Urinary bladder (tissue), 3 donors: ENCODE measurements at regions not wholly inside any gene's neighbourhood (a gene's known extent, or its start where the extent isn't known, plus 50 kb on each side); places are given as distances from the start of the nearest gene placed in this dataset.

Source experiments
- DNase-seq: peaks from one replicate; pipeline ENCODE4 v3.0.0-alpha.2; 2015; ENCODE audit errors: extremely low spot score
- H3K27ac ChIP-seq: one replicate; pipeline ENCODE4 v1.5.1; 2013; ENCODE audit warnings: low read depth, mild to moderate bottlenecking, moderate library complexity
- H3K36me3 ChIP-seq: one replicate; pipeline ENCODE4 v1.6.1; 2013; ENCODE audit warnings: mild to moderate bottlenecking, moderate library complexity; ENCODE audit not compliant: insufficient read depth
- H3K4me1 ChIP-seq: one replicate; pipeline ENCODE4 v1.6.1; 2013; ENCODE audit warnings: mild to moderate bottlenecking, moderate library complexity; ENCODE audit not compliant: insufficient read depth
- H3K4me3 ChIP-seq: one replicate; pipeline ENCODE4 v1.5.1; 2013; ENCODE audit warnings: low read depth, low read length
- WGBS: extraction: QIAGEN DNeasy Blood & Tissue Kit; methylation state at CpG from one replicate; pipeline ENCODE4 v1.1.7; 2013; 5-methylcytosine and 5-hydroxymethylcytosine counted together
- donor health status: healthy with polysubstance abuse.
- donor health status: healthy.

GRCh38 chr4:154076921-154077320 lies 288.0 kb upstream of the SFRP2 start:
- WGBS: 88% methylated on average over 4 of the region's 4 CpGs
- Histone ChIP-seq H3K36me3 (no peaks in the 10 kb centered on the region), H3K4me3 (no peak overlapping the region), H3K27ac (no peak overlapping the region), H3K4me1 (no peaks in the 10 kb centered on the region)
- no peak for DNase-seq

GRCh38 chr4:154073107-154073822 lies 284.4 kb upstream of the SFRP2 start:
- 81% methylated on average over 4 of the region's 4 CpGs for WGBS
- no peaks in the 10 kb centered on the region for H3K4me1 ChIP-seq
- H3K36me3 ChIP-seq: no peaks in the 10 kb centered on the region
- no peak overlapping the region for H3K27ac ChIP-seq
- no peak overlapping the region for H3K4me3 ChIP-seq
- no peak for DNase-seq

DNA sequence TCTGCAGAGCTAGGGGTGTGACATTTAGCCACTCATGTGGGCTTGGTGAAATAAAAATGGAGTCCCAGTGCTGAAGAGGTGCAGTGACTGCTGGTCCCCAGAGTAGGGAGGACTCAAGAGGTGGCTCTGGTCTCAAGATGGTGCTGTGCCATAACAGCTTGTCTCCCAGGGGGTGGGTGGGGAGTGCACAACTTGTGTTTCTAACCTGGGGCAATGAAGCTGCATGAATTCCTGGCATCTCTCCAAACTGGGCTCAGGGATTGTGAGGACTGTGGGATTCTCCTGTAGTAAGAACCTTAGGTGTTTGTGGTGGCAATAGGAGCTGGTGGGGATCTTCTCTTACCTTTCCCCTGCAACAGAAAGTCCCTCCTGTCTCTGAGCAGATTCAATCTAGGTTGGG lies 278.9 kb upstream of the SFRP2 start:
- no peaks in the 10 kb centered on the region for H3K4me1 ChIP-seq
- H3K36me3 ChIP-seq: no peaks in the 10 kb centered on the region
- no peak for DNase-seq
- no peak overlapping the region for H3K27ac ChIP-seq
- no peak overlapping the region for H3K4me3 ChIP-seq

DNA sequence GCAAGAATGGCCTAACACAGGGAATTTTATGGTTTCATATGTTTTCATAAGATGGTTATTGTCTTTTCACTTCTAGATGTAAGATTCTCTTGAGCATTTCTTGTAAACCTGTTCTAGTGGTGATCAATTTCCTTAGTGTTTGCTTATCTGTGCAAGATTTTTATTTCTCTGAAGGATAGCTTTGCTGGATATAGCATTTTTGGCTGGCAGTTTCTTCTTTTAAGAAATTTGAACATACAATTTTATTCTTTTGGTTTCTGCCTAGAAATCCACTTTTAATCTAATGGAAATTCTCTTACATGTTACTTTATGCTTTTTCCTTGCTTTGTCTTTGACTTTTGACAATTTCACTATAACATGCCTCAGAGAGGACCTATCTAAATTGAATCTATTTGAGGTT lies 276.5 kb upstream of the SFRP2 start:
- no peak for DNase-seq
- Histone ChIP-seq H3K27ac (no peak overlapping the region), H3K4me1 (no peaks in the 10 kb centered on the region), H3K4me3 (no peak overlapping the region), H3K36me3 (no peaks in the 10 kb centered on the region)

- H3K4me3 ChIP-seq: no peak overlapping the region
- 57% methylated on average over 1 of the region's 1 CpG for WGBS
Observed at GRCh38 chr4:154064244-154064643, 275.4 kb upstream of the SFRP2 start.

DNA sequence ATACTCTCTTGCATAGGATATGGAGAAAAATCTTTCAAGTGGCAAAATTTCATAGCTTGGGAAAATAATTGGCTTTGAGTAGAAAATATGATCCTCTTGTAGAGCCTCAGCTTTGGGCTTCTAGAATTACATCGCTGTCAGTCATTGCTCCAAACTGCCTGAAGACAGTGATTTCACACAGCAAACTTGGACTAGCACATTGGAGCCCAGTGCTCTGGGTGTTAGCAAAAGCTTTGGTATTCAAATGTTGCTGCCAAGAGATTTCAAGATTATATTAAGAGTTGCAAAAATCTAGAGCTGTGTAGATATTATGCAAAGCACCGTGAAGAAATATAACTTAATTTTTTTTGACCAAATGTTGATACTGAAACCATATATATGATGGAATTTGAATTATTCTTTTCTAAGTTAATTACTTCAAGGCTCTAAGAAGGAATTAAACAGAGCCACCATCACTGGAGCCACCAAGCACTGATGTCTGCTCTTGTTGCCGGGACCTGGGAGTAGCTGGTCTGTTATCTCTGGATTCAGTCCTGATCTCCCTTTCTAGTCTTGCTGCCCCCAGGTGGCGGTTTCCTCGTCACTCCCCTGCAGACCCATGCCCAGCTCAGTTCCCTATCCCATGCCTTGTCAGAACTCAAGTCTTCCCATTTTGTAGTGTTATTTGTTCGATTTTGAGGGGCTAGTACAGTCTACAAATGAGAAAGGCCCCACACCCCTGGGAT lies 260.7 kb upstream of the SFRP2 start:
- no peak overlapping the region for H3K4me3 ChIP-seq
- 56% methylated on average over 6 of the region's 6 CpGs for WGBS
- no peak for DNase-seq
- H3K27ac ChIP-seq: no peak overlapping the region
- H3K36me3 ChIP-seq: no peaks in the 10 kb centered on the region
- H3K4me1 ChIP-seq: no peaks in the 10 kb centered on the region

More at GRCh38 chr4:154064244-154064643, 275.4 kb upstream of the SFRP2 start:
- DNase-seq: no peak
- Histone ChIP-seq H3K27ac (no peak overlapping the region), H3K4me1 (no peaks in the 10 kb centered on the region), H3K36me3 (no peaks in the 10 kb centered on the region)

DNA sequence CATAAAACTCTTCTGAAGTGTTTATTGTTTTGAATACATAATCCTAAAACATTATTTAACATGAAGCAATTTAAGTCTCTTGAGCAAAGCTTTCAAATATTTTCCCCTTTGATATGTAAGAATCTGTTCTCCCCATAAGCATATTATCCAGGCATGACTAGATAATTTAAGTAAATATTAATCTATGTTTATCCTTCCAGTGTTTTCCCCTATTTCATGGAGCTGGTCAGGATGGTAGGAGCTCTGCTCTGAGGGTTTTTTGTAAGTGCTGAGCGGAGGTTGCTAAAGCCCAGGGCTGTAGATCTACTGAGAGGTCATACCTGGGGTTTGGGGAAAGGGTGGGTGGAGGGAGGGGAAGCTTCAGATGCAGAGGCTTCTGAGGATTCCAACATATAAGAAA lies 258.9 kb upstream of the SFRP2 start:
- Histone ChIP-seq H3K4me1 (no peaks in the 10 kb centered on the region), H3K27ac (no peak overlapping the region), H3K36me3 (no peaks in the 10 kb centered on the region), H3K4me3 (no peak overlapping the region)
- 92% methylated on average over 1 of the region's 1 CpG for WGBS
- no peak for DNase-seq

- no peak overlapping the region for H3K4me3 ChIP-seq
- no peaks in the 10 kb centered on the region for H3K4me1 ChIP-seq
- no peaks in the 10 kb centered on the region for H3K36me3 ChIP-seq
- no peak for DNase-seq
- H3K27ac ChIP-seq: no peak overlapping the region
- WGBS: 75% methylated on average over 4 of the region's 4 CpGs
Observed at GRCh38 chr4:154044742-154045485, 256.0 kb upstream of the SFRP2 start.

DNA sequence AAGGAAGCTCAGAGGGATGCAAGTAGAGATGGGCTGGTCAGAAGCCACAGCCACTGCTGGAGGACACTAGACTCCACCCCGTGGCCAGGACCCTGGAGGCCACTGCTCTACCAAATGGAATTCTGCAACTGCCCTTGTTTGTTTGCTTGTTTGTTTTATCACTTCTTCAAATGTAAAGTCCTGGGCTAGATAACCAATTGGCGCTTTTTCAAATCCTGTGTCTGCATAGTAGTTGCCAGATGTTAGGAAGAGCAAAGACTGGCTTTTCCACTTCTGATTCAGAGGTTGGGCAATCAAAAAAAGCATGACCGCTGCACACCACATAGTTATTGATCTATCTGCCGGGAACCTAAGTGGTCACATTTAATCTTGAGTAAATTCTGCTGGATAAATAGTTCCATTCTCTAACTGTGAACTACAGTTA lies 255.2 kb upstream of the SFRP2 start:
- no peak overlapping the region for H3K4me3 ChIP-seq
- no peak overlapping the region for H3K27ac ChIP-seq
- H3K4me1 ChIP-seq: no peaks in the 10 kb centered on the region
- H3K36me3 ChIP-seq: no peaks in the 10 kb centered on the region
- WGBS: 87% methylated on average over 4 of the region's 4 CpGs
- DNase-seq: no peak

DNA sequence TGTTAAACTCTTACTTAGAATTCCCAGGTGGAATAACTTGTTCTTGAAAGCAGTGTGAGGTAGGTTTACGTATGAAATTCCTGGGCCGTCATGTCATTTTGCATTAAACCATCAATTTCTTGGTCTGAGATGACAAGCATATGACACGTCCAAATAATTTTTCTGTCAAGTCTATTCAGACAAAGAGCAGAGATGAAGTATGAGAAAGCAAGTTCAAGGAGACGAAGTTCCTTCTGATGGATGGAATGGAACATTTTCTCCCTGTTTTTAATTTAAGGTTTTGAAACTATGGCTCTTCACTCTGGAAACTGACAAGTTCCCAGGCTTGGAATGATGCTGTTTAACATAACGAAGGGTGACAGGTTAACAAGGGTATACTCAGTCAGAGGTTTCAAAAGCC lies 252.8 kb upstream of the SFRP2 start:
- H3K4me1 ChIP-seq: no peaks in the 10 kb centered on the region
- H3K4me3 ChIP-seq: no peak overlapping the region
- 89% methylated on average over 5 of the region's 5 CpGs for WGBS
- H3K36me3 ChIP-seq: no peaks in the 10 kb centered on the region
- DNase-seq: no peak
- no peak overlapping the region for H3K27ac ChIP-seq

DNA sequence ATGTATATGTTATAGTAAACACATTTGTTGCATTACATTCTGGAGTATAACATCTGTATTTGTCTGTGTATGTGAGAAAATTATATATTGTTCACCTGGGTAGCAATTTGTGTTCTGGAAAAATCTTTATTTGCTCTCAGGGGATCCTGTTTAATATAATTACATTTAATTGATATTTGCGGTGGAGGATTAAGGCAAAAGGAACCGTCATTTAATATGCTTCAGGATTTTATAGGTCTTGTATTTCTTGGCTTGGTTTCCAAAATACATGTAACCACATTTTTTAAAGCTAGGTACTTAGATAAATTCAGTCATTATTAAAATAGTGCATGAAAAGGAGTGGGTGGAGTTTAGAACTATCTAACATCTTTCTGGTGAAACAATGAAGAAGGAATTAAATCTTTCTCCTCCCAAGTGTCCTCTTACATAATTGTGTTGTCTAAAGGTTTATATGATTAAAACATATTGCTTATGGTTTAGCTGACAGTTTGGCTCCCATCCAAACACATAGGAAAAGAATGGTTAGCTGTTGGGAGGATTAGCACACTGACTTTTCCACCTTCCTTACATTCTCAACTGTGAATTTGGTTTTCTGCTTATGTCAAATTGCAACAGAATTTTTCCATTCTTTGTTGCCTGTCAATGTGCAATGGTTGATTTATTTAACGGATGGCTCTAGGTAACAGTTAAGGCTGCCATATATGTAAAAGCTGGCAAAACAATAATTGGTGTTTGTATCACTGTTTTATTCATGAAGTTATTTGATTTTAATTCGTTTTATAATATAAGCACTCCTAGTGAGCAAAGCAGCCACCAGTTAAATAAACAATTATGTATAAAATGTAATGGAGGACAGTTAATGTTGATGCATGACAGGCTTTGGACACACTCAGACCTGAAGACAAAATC lies 250.8 kb upstream of the SFRP2 start:
- Histone ChIP-seq H3K4me3 (no peak overlapping the region), H3K4me1 (no peaks in the 10 kb centered on the region), H3K27ac (no peak overlapping the region), H3K36me3 (no peaks in the 10 kb centered on the region)
- DNase-seq: no peak
- 71% methylated on average over 4 of the region's 4 CpGs for WGBS

- no peak overlapping the region for H3K27ac ChIP-seq
- H3K4me3 ChIP-seq: no peak overlapping the region
- H3K4me1 ChIP-seq: no peaks in the 10 kb centered on the region
- H3K36me3 ChIP-seq: no peaks in the 10 kb centered on the region
- DNase-seq: no peak
- 92% methylated on average over 3 of the region's 3 CpGs for WGBS
Observed at GRCh38 chr4:154036856-154037255, 248.0 kb upstream of the SFRP2 start.

- Histone ChIP-seq H3K4me1 (no peaks in the 10 kb centered on the region), H3K36me3 (no peaks in the 10 kb centered on the region), H3K4me3 (no peak overlapping the region), H3K27ac (no peak overlapping the region)
- 83% methylated on average over 1 of the region's 1 CpG for WGBS
- no peak for DNase-seq
Observed at GRCh38 chr4:154035341-154035740, 246.5 kb upstream of the SFRP2 start.
